HEK293 (cell line): ENCODE measurements at regions not wholly inside any gene's neighbourhood (a gene's known extent, or its start where the extent isn't known, plus 50 kb on each side); places are given as distances from the start of the nearest gene placed in this dataset.

Source experiments
- CTCF ChIA-PET: fragments of 350-600 bp; formaldehyde crosslinking; extraction: SDS; loops from one replicate; lab custom pipeline; 2021; ENCODE audit warnings: antibody characterized with exemption; lab: Yijun Ruan, JAX
- POLR2A ChIA-PET: fragments of 300-600 bp; formaldehyde crosslinking; extraction: SDS; loops from one replicate; lab custom pipeline; 2020; ENCODE audit warnings: antibody characterized with exemption, inconsistent platforms; lab: Yijun Ruan, JAX
- H3K27ac ChIP-seq: fragments of 200-500 bp; sonication (Bioruptor generic); 2 replicates; pipeline ENCODE4 v1.5.1; 2014; ENCODE audit warnings: low read depth, low read length, control low read depth, inconsistent platforms; ENCODE audit errors: extremely low read depth
- H3K36me3 ChIP-seq, 2 experiments: fragments of 200-500 bp in 1 of 2; sonication (Bioruptor generic) in 1 of 2; 1 replicate in 1 of 2; 2 replicates in 1 of 2; pipeline ENCODE4 v1.5.1; 2014 to 2017; ENCODE audit warnings: inconsistent platforms in 2 of 2, low read length in 2 of 2; ENCODE audit not compliant: control insufficient read depth in 2 of 2, insufficient read depth in 1 of 2
- H3K4me1 ChIP-seq: fragments of 200-500 bp; sonication (Bioruptor generic); 2 replicates; pipeline ENCODE4 v1.5.1; 2014; ENCODE audit warnings: mild to moderate bottlenecking, low read length, inconsistent platforms; ENCODE audit not compliant: control insufficient read depth, insufficient read depth
- H3K4me3 ChIP-seq: 2 replicates; pipeline ENCODE4 v1.5.1; 2011; ENCODE audit warnings: low read depth, mild to moderate bottlenecking, control low read depth, low read length, moderate library complexity
- H3K9me3 ChIP-seq: fragments of 200-500 bp; sonication (Bioruptor generic); 2 replicates; pipeline ENCODE4 v1.5.1; 2014; ENCODE audit warnings: low read depth, low read length, inconsistent platforms; ENCODE audit not compliant: control insufficient read depth, insufficient read depth
- HOXD13 ChIP-seq: sonication (generic); formaldehyde crosslinking; IDR thresholded peaks from 2 replicates; pipeline ENCODE4 v1.8.0; 2022; ENCODE audit warnings: missing genetic modification reagents, borderline replicate concordance
- IKZF3 ChIP-seq: fragments of 450-650 bp; IDR thresholded peaks from 2 replicates; pipeline ENCODE4 v1.5.0; 2018; ENCODE audit warnings: missing biosample characterization, mild to moderate bottlenecking, missing genetic modification characterization, moderate library complexity
- MEIS1 ChIP-seq: sonication (generic); formaldehyde crosslinking; IDR thresholded peaks from 2 replicates; pipeline ENCODE4 v1.8.1; 2022; ENCODE audit warnings: missing genetic modification reagents, mild to moderate bottlenecking, borderline replicate concordance
- MYNN ChIP-seq: fragments of 450-650 bp; formaldehyde crosslinking; IDR thresholded peaks from 2 replicates; pipeline ENCODE4 v1.5.1; 2016; ENCODE audit warnings: missing biosample characterization, missing genetic modification characterization, borderline replicate concordance
- OVOL3 ChIP-seq: fragments of 450-650 bp; formaldehyde crosslinking; IDR thresholded peaks from 2 replicates; pipeline ENCODE4 v1.5.1; 2016; ENCODE audit warnings: missing biosample characterization, missing genetic modification characterization
- SCRT2 ChIP-seq: fragments of 450-650 bp; formaldehyde crosslinking; IDR thresholded peaks from 2 replicates; pipeline ENCODE4 v1.5.1; 2016; ENCODE audit warnings: missing biosample characterization, missing genetic modification characterization
- SETDB1 ChIP-seq: IDR thresholded peaks from one replicate; pipeline ENCODE4 v1.6.1; 2017; ENCODE audit warnings: mild to moderate bottlenecking, low read length, moderate library complexity, mixed read lengths; ENCODE audit not compliant: insufficient read length
- YY1 ChIP-seq: fragments of 450-650 bp; formaldehyde crosslinking; IDR thresholded peaks from 2 replicates; pipeline ENCODE4 v1.5.1; 2018; ENCODE audit warnings: missing biosample characterization, missing genetic modification characterization
- ZFP37 ChIP-seq: fragments of 450-650 bp; formaldehyde crosslinking; IDR thresholded peaks from 2 replicates; pipeline ENCODE4 v1.5.1; 2016; ENCODE audit warnings: missing biosample characterization, missing genetic modification characterization
- ZNF155 ChIP-seq: fragments of 450-650 bp; formaldehyde crosslinking; IDR thresholded peaks from 2 replicates; pipeline ENCODE4 v1.5.1; 2016; ENCODE audit warnings: missing biosample characterization, missing genetic modification characterization
- ZNF184 ChIP-seq: fragments of 450-650 bp; IDR thresholded peaks from 2 replicates; pipeline ENCODE4 v1.5.1; 2018; ENCODE audit warnings: missing biosample characterization, mild to moderate bottlenecking, missing genetic modification characterization
- ZNF214 ChIP-seq: fragments of 450-650 bp; formaldehyde crosslinking; IDR thresholded peaks from 2 replicates; pipeline ENCODE4 v1.5.1; 2017; ENCODE audit warnings: missing biosample characterization, mild to moderate bottlenecking, missing genetic modification characterization, borderline replicate concordance
- ZNF324 ChIP-seq: fragments of 450-650 bp; formaldehyde crosslinking; IDR thresholded peaks from 2 replicates; pipeline ENCODE4 v1.5.1; 2016; ENCODE audit warnings: missing biosample characterization, missing genetic modification characterization
- ZNF37A ChIP-seq: fragments of 450-650 bp; IDR thresholded peaks from 2 replicates; pipeline ENCODE4 v1.5.1; 2018; ENCODE audit warnings: missing biosample characterization, missing genetic modification characterization
- ZNF391 ChIP-seq: fragments of 450-650 bp; formaldehyde crosslinking; IDR thresholded peaks from 2 replicates; pipeline ENCODE4 v1.5.1; 2016; ENCODE audit warnings: low read depth, missing biosample characterization, missing genetic modification characterization, borderline replicate concordance
- ZNF473 ChIP-seq: fragments of 450-650 bp; formaldehyde crosslinking; IDR thresholded peaks from 2 replicates; pipeline ENCODE4 v1.5.1; 2017; ENCODE audit warnings: missing biosample characterization, missing genetic modification characterization
- ZNF548 ChIP-seq: fragments of 450-650 bp; formaldehyde crosslinking; IDR thresholded peaks from 2 replicates; pipeline ENCODE4 v1.5.1; 2016; ENCODE audit warnings: missing biosample characterization, missing genetic modification characterization
- ZNF585B ChIP-seq: fragments of 450-650 bp; formaldehyde crosslinking; IDR thresholded peaks from 2 replicates; pipeline ENCODE4 v1.5.1; 2016; ENCODE audit warnings: missing biosample characterization, missing genetic modification characterization
- ZNF626 ChIP-seq: fragments of 450-650 bp; sonication (Bioruptor Pico); formaldehyde crosslinking; IDR thresholded peaks from 2 replicates; pipeline ENCODE4 v1.5.1; 2018; ENCODE audit warnings: missing biosample characterization, missing genetic modification characterization, inconsistent platforms
- ZNF658 ChIP-seq: fragments of 450-650 bp; formaldehyde crosslinking; IDR thresholded peaks from 2 replicates; pipeline ENCODE4; 2016; ENCODE audit warnings: missing biosample characterization, missing genetic modification characterization
- ZNF701 ChIP-seq: fragments of 450-650 bp; formaldehyde crosslinking; IDR thresholded peaks from 2 replicates; pipeline ENCODE4 v1.5.1; 2016; ENCODE audit warnings: missing biosample characterization, missing genetic modification characterization
- ZNF747 ChIP-seq: fragments of 450-650 bp; formaldehyde crosslinking; IDR thresholded peaks from 2 replicates; pipeline ENCODE4 v1.5.1; 2016; ENCODE audit warnings: missing biosample characterization, missing genetic modification characterization
- ZNF777 ChIP-seq: fragments of 450-650 bp; formaldehyde crosslinking; IDR thresholded peaks from 2 replicates; pipeline ENCODE4 v1.5.1; 2017; ENCODE audit warnings: missing biosample characterization, missing genetic modification characterization, borderline replicate concordance
- ZNF785 ChIP-seq: fragments of 450-650 bp; formaldehyde crosslinking; IDR thresholded peaks from 2 replicates; pipeline ENCODE4 v1.5.1; 2016; ENCODE audit warnings: missing biosample characterization, missing genetic modification characterization
- ZNF791 ChIP-seq: fragments of 450-650 bp; formaldehyde crosslinking; IDR thresholded peaks from 2 replicates; pipeline ENCODE4 v1.5.1; 2016; ENCODE audit warnings: missing biosample characterization, missing genetic modification characterization
- ZSCAN23 ChIP-seq: fragments of 450-650 bp; formaldehyde crosslinking; IDR thresholded peaks from 2 replicates; pipeline ENCODE4 v1.5.1; 2016; ENCODE audit warnings: missing biosample characterization, missing genetic modification characterization
- TF ChIP-seq, protein P1 (sequence below): IDR thresholded peaks from 2 replicates; pipeline ENCODE4 v1.6.1; 2011; ENCODE audit warnings: mild to moderate bottlenecking, low read depth, low read length, borderline replicate concordance
- TF ChIP-seq, protein P2 (sequence below): fragments of 450-650 bp; formaldehyde crosslinking; IDR thresholded peaks from 2 replicates; pipeline ENCODE4 v1.5.1; 2016; ENCODE audit warnings: missing biosample characterization, missing genetic modification characterization
- TF ChIP-seq, protein P3 (sequence below): fragments of 450-650 bp; IDR thresholded peaks from 2 replicates; pipeline ENCODE4 v1.5.1; 2018; ENCODE audit warnings: missing biosample characterization, mild to moderate bottlenecking, missing genetic modification characterization
- TF ChIP-seq, protein P4 (sequence below): fragments of 450-650 bp; formaldehyde crosslinking; IDR thresholded peaks from 2 replicates; pipeline ENCODE4 v1.5.1; 2016; ENCODE audit warnings: missing biosample characterization, missing genetic modification characterization

DNA sequence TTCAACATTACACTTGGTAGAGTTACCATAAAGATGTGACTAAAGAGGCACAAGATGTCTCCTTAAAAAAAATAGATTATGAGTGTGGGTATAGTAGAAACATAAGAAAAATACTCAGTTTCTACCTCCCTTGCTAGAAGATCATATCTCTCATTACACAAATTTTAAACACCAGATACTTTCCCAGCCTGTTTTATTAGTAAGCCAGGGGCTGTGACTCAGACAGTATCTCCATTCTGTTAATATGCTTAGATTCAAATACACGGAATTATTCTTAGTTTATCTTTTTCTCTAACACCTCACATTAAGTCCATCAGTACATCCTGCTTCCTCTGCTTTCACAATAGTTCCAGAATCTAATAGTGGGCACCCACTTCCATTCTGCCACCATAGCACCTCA lies 561.8 kb upstream of the ADAMTS5 start:
- Histone ChIP-seq H3K27ac (no peak overlapping the region), H3K9me3 (no peaks in the 10 kb centered on the region), H3K4me3 (no peak overlapping the region), H3K4me1 (no peaks in the 10 kb centered on the region), H3K36me3 (no peaks in the 10 kb centered on the region)
- CTCF ChIA-PET, result no interaction called here
- TF ChIP-seq ZNF184 (tag by site-specific recombination) (no peak), OVOL3 (no peak), ZNF155 (tag by site-specific recombination) (no peak), ZNF548 (tag by site-specific recombination) (no peak), ZNF777 (tag by site-specific recombination) (no peak), YY1 (tag by site-specific recombination) (no peak), IKZF3 (tag by site-specific recombination) (no peak), ZNF324 (tag by site-specific recombination) (no peak), ZNF791 (tag by site-specific recombination) (no peak), ZSCAN23 (tag by site-specific recombination) (no peak)
- TF ChIP-seq, protein P1, sequence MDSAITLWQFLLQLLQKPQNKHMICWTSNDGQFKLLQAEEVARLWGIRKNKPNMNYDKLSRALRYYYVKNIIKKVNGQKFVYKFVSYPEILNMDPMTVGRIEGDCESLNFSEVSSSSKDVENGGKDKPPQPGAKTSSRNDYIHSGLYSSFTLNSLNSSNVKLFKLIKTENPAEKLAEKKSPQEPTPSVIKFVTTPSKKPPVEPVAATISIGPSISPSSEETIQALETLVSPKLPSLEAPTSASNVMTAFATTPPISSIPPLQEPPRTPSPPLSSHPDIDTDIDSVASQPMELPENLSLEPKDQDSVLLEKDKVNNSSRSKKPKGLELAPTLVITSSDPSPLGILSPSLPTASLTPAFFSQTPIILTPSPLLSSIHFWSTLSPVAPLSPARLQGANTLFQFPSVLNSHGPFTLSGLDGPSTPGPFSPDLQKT, result no peak
- POLR2A ChIA-PET, result no interaction called here

DNA sequence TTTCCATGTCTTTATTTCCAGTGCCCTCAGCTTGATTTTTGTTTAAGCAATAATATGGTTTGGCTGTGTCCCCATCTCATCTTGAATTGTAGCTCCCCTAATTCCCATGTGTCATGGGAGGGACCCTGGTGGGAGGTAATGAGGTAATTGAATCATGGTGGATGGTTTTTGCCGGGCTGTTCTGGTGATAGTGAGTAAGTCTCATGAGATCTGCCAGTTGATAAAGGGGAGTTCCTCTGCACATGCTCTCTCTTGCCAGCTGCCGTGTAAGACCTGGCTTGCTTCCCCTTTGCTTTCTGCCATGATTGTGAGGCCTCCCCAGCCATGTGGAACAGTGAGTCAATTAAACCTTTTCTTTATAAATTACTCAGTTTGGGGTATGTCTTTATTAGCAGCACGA lies 559.6 kb upstream of the ADAMTS5 start:
- Histone ChIP-seq H3K27ac (no peak overlapping the region), H3K9me3 (no peaks in the 10 kb centered on the region), H3K36me3 (no peaks in the 10 kb centered on the region), H3K4me3 (no peak overlapping the region), H3K4me1 (no peaks in the 10 kb centered on the region)
- POLR2A ChIA-PET, result no interaction called here
- CTCF ChIA-PET, result no interaction called here
- TF ChIP-seq, protein P2, sequence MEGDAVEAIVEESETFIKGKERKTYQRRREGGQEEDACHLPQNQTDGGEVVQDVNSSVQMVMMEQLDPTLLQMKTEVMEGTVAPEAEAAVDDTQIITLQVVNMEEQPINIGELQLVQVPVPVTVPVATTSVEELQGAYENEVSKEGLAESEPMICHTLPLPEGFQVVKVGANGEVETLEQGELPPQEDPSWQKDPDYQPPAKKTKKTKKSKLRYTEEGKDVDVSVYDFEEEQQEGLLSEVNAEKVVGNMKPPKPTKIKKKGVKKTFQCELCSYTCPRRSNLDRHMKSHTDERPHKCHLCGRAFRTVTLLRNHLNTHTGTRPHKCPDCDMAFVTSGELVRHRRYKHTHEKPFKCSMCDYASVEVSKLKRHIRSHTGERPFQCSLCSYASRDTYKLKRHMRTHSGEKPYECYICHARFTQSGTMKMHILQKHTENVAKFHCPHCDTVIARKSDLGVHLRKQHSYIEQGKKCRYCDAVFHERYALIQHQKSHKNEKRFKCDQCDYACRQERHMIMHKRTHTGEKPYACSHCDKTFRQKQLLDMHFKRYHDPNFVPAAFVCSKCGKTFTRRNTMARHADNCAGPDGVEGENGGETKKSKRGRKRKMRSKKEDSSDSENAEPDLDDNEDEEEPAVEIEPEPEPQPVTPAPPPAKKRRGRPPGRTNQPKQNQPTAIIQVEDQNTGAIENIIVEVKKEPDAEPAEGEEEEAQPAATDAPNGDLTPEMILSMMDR (tag by site-specific recombination), result no peak
- peak; percentile 29 for TF ChIP-seq SETDB1
- TF ChIP-seq, protein P3, sequence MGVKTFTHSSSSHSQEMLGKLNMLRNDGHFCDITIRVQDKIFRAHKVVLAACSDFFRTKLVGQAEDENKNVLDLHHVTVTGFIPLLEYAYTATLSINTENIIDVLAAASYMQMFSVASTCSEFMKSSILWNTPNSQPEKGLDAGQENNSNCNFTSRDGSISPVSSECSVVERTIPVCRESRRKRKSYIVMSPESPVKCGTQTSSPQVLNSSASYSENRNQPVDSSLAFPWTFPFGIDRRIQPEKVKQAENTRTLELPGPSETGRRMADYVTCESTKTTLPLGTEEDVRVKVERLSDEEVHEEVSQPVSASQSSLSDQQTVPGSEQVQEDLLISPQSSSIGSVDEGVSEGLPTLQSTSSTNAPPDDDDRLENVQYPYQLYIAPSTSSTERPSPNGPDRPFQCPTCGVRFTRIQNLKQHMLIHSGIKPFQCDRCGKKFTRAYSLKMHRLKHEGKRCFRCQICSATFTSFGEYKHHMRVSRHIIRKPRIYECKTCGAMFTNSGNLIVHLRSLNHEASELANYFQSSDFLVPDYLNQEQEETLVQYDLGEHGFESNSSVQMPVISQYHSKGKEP (tag by site-specific recombination), result no peak

DNA sequence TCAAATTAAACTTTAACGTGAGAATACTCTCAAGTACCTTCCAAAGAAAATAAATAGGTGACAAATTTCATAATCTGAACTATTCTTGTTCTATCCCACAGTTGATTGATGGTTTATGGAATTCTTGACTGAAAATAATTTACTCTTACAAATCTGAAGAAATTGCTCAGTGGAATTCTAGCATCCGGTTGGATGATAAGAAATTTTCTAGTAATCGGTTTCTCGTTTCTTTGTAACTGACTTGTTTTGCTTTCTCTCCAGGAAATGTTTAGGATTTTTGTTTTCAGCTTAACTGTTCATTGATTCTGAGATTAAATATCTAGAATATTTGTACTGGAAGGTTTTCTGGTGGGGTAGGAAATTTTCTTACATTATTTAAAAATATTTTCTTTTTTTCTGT lies 558.9 kb upstream of the ADAMTS5 start:
- Histone ChIP-seq H3K27ac (no peak overlapping the region), H3K4me3 (no peak overlapping the region), H3K36me3 (no peaks in the 10 kb centered on the region), H3K9me3 (no peaks in the 10 kb centered on the region), H3K4me1 (no peaks in the 10 kb centered on the region)
- CTCF ChIA-PET, result no interaction called here
- POLR2A ChIA-PET, result no interaction called here
- TF ChIP-seq, protein P4, sequence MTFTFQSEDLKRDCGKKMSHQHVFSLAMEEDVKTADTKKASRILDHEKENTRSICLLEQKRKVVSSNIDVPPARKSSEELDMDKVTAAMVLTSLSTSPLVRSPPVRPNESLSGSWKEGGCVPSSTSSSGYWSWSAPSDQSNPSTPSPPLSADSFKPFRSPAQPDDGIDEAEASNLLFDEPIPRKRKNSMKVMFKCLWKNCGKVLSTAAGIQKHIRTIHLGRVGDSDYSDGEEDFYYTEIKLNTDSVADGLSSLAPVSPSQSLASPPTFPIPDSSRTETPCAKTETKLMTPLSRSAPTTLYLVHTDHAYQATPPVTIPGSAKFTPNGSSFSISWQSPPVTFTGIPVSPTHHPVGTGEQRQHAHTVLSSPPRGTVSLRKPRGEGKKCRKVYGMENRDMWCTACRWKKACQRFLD, result no peak
- no peak for TF ChIP-seq ZNF37A
- TF ChIP-seq OVOL3, result no peak
- TF ChIP-seq MEIS1 (CRISPR knock-in tag), result no peak
- no peak for TF ChIP-seq ZNF747 (tag by site-specific recombination)
- no peak for TF ChIP-seq ZNF658 (tag by site-specific recombination)
- TF ChIP-seq MYNN, result no peak
- TF ChIP-seq ZFP37, result no peak
- no peak for TF ChIP-seq ZNF214
- TF ChIP-seq ZNF701 (tag by site-specific recombination), result no peak
- TF ChIP-seq HOXD13 (CRISPR knock-in tag), result no peak
- no peak for TF ChIP-seq ZNF473 (tag by site-specific recombination)
- no peak for TF ChIP-seq ZNF785 (tag by site-specific recombination)
- no peak for TF ChIP-seq ZNF585B (tag by site-specific recombination)
- no peak for TF ChIP-seq SCRT2 (tag by site-specific recombination)
- no peak for TF ChIP-seq ZNF391 (tag by site-specific recombination)
- TF ChIP-seq ZNF626 (tag by site-specific recombination), result no peak
